Heart left ventricle (tissue), 16 donors: ENCODE measurements at regions not wholly inside any gene's neighbourhood (a gene's known extent, or its start where the extent isn't known, plus 50 kb on each side); places are given as distances from the start of the nearest gene placed in this dataset.
"Not testable (repeated sequence)": the region's sequence is repeated elsewhere in the genome, so short reads cannot be mapped to it uniquely, and the experiment has no call there.

ENCODE experiments used
- ATAC-seq, 4 donors: fragments of 200-7000 bp; cut with Tn5 transposase; one replicate each; pipeline ENCODE4 v1.9.1; 2020 to 2022; ENCODE audit warnings: moderate library complexity in 4 of 4, mild to moderate bottlenecking in 3 of 4, moderate number of reproducible peaks in 1 of 4
- DNase-seq, 5 donors: peaks; one replicate each; pipeline ENCODE4 v3.0.0-alpha.2; 2020
- H3K27ac ChIP-seq, 12 donors: fragments of 200-600 bp; sonication (generic) in 4 of 12; one replicate each; pipeline versions ENCODE4 v1.5.0 to v1.8.0; 2016 to 2022; ENCODE audit warnings: mild to moderate bottlenecking in 2 of 12
- H3K27me3 ChIP-seq, 9 donors: fragments of 200-600 bp; sonication (generic) in 2 of 9; one replicate each; pipeline versions ENCODE4 v1.5.1 to v1.8.0; 2016 to 2022; ENCODE audit warnings: mild to moderate bottlenecking in 3 of 9
- H3K36me3 ChIP-seq, 9 donors: fragments of 200-600 bp; sonication (generic) in 2 of 9; one replicate each; pipeline versions ENCODE4 v1.5.0 to v1.8.0; 2018 to 2022; ENCODE audit warnings: mild to moderate bottlenecking in 2 of 9
- H3K4me1 ChIP-seq, 12 donors: fragments of 200-600 bp; sonication (generic) in 4 of 12; one replicate each; pipeline versions ENCODE4 v1.5.0 to v1.8.0; 2016 to 2022; ENCODE audit warnings: mild to moderate bottlenecking in 3 of 12
- H3K4me3 ChIP-seq, 12 donors: fragments of 200-600 bp; sonication (generic) in 4 of 12; one replicate each; pipeline versions ENCODE4 v1.5.0 to v1.8.0; 2017 to 2022; ENCODE audit warnings: mild to moderate bottlenecking in 9 of 12, moderate library complexity in 4 of 12
- H3K9me3 ChIP-seq, 12 donors: fragments of 200-600 bp; sonication (generic) in 4 of 12; one replicate each; pipeline versions ENCODE4 v1.5.0 to v1.8.0; 2016 to 2022; ENCODE audit warnings: mild to moderate bottlenecking in 1 of 12
- CTCF ChIP-seq, 12 donors: fragments of 200-600 bp; sonication (generic) in 4 of 12; IDR thresholded peaks; one replicate each; pipeline versions ENCODE4 v1.5.0 to v1.8.0; 2018 to 2022; ENCODE audit warnings: antibody characterized with exemption in 12 of 12, mild to moderate bottlenecking in 5 of 12
- POLR2A ChIP-seq, 2 donors: fragments of 450-650 bp; IDR thresholded peaks; one replicate each; pipeline ENCODE4 v1.6.1; 2017; ENCODE audit warnings: antibody characterized with exemption in 2 of 2, mild to moderate bottlenecking in 2 of 2, moderate library complexity in 2 of 2
- WGBS, 4 donors: extraction: QIAGEN DNeasy Blood & Tissue Kit in 2 of 4; methylation state at CpG; one replicate each; pipeline versions ENCODE4 v1.1.5 to v1.1.7; 2013 to 2018; 5-methylcytosine and 5-hydroxymethylcytosine counted together
- intact Hi-C, 10 donors: fragments of 100-400 bp; cut with DNase I; formaldehyde crosslinking; loops; one replicate each; pipeline versions ENCODE4 v1.11.1 to v1.14.2; 2022
- donor health status: ischemic (EF 13 %, LVEDD 7.1; RV severe dilation, severe dysfunction).
- donor health status: healthy with polysubstance abuse.
- donor health status: DM: no; HTN: yes; CAD: no.
- donor health status: DM: no; HTN: no; CAD: no.
- donor health status: ischemic (EF 25% LVEDD 6.9; RV normal size, moderate dysfunction).
- donor health status: ischemic (EF 25% LVEDD 5.7; RV mildly dilated, moderate dysfunction).
- donor health status: healthy.
- donor health status: DM: yes; HTN: yes; CAD: no.
- donor health status: ischemic (EF 35%, LVEDD 5.7; RV mildly dilated, moderate dysfunction).
- donor health status: nonischemic (EF 11% LVEDD 7.7; RV severe dilation, severe dysfunction).
- donor health status: DM: yes; HTN: yes; CAD: no.
- donor health status: PGD.
- donor health status: ischemic (EF 29% LVEDD 5.4; RV normal size, mild dysfunction).
- donor health status: nonischemic (EF 23%, LVEDD 6.1; RV moderate dilation, normal function).

GRCh38 chrX:896256-896655, 265.7 kb downstream of the SHOX start:
- H3K9me3 ChIP-seq = peaks cover 0 to 30% (median 16%) of the 10 kb centered on the region in 12 donors
- no peak overlapping the region for H3K27ac ChIP-seq
- TF ChIP-seq POLR2A (IDR thresholded peaks at IDR 0.05) (no peak), CTCF (IDR thresholded peaks at IDR 0.05) (no peak)
- H3K4me1 ChIP-seq = no peaks in the 10 kb centered on the region
- ATAC-seq (no peak), DNase-seq (no peak)
- intact Hi-C loops = no loop called here
- no peaks in the 10 kb centered on the region for H3K27me3 ChIP-seq
- H3K36me3 ChIP-seq = no peaks in the 10 kb centered on the region
- WGBS, 4 donors = 66 to 85% (median 76%) methylated on average over 3 of the region's 3 CpGs
- no peak overlapping the region for H3K4me3 ChIP-seq

- Histone ChIP-seq H3K27me3 (no peaks in the 10 kb centered on the region), H3K27ac (no peak overlapping the region), H3K4me1 (no peaks in the 10 kb centered on the region), H3K4me3 (no peak overlapping the region), H3K9me3 (peaks cover 0 to 39% (median 23%) of the 10 kb centered on the region in 12 donors), H3K36me3 (no peaks in the 10 kb centered on the region)
- DNase-seq = no peak
- TF ChIP-seq POLR2A (IDR thresholded peaks at IDR 0.05) (no peak), CTCF (IDR thresholded peaks at IDR 0.05) (no peak)
- no peak for ATAC-seq
- intact Hi-C loops = no loop called here
- 76 to 86% (median 80%) methylated on average over 5 of the region's 5 CpGs for WGBS, 4 donors
Observed at GRCh38 chrX:889966-890651, 259.5 kb downstream of the SHOX start.

- 88 to 92% (median 91%) methylated on average over 13 of the region's 13 CpGs for WGBS, 4 donors
- H3K27me3 ChIP-seq, DNase-seq, H3K4me3 ChIP-seq, intact Hi-C loops, H3K36me3 ChIP-seq, ATAC-seq, H3K27ac ChIP-seq, H3K4me1 ChIP-seq: not testable (repeated sequence)
- H3K9me3 ChIP-seq = peaks cover 0 to 32% (median 19%) of the 10 kb centered on the region in 12 donors
Observed at GRCh38 chrX:887724-888123, 257.1 kb downstream of the SHOX start.

GRCh38 chrX:883588-883987, 253.0 kb downstream of the SHOX start:
- no peak for ATAC-seq
- Histone ChIP-seq H3K4me1 (no peaks in the 10 kb centered on the region), H3K27ac (no peak overlapping the region), H3K9me3 (peaks cover 0 to 19% (median 0%) of the 10 kb centered on the region in 12 donors), H3K27me3 (no peaks in the 10 kb centered on the region), H3K36me3 (no peaks in the 10 kb centered on the region), H3K4me3 (no peak overlapping the region)
- TF ChIP-seq CTCF (IDR thresholded peaks at IDR 0.05) (no peak), POLR2A (IDR thresholded peaks at IDR 0.05) (no peak)
- no peak for DNase-seq
- intact Hi-C loops = no loop called here
- WGBS, 4 donors = 30 to 52% (median 42%) methylated on average over 9 to 10 of the region's 10 CpGs

- intact Hi-C loops, H3K4me3 ChIP-seq, H3K36me3 ChIP-seq, H3K4me1 ChIP-seq, DNase-seq, H3K27me3 ChIP-seq, H3K27ac ChIP-seq, ATAC-seq: not testable (repeated sequence)
- H3K9me3 ChIP-seq = peaks cover 0 to 17% (median 0%) of the 10 kb centered on the region in 12 donors
- 48 to 56% (median 53%) methylated on average over 11 of the region's 11 CpGs for WGBS, 4 donors
Observed at GRCh38 chrX:879756-880698, 249.4 kb downstream of the SHOX start.
